CD4-positive, alpha-beta T cell treated with Interleukin-17A for 1 hour (primary cell): ENCODE measurements at regions not wholly inside any gene's neighbourhood (a gene's known extent, or its start where the extent isn't known, plus 50 kb on each side); places are given as distances from the start of the nearest gene placed in this dataset.
"Not testable (repeated sequence)": the region's sequence is repeated elsewhere in the genome, so short reads cannot be mapped to it uniquely, and the experiment has no call there.

Experiments used
- DNase-seq: peaks from one replicate; pipeline ENCODE4 v3.0.0-alpha.2; 2020

DNA sequence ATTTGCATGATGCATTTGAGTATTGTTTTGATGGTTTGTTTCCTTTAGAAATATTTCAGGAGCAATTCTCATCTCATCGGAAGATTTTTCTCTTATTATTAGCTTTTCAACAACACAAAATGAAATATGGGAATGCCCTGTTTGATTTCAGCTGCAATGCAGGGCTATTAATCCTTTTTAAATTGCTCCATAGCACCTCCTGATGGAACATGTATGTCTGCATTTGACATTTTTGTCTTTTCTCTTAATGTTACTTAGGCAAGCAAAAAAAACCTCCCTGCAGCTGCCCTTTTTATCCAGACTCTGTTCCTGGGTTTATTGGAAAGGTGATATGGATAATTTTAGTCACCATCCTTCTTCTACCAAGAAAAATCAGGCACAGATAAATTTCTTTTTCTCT lies 895.8 kb downstream of the RPS29 start:
- DNase-seq, result no peak

- no peak for DNase-seq
These were observed 899.5 kb downstream of the RPS29 start for GRCh38 chr14:48686650-48687049.

GRCh38 chr14:48672506-48672905 lies 913.7 kb downstream of the RPS29 start:
- DNase-seq, result no peak

DNA sequence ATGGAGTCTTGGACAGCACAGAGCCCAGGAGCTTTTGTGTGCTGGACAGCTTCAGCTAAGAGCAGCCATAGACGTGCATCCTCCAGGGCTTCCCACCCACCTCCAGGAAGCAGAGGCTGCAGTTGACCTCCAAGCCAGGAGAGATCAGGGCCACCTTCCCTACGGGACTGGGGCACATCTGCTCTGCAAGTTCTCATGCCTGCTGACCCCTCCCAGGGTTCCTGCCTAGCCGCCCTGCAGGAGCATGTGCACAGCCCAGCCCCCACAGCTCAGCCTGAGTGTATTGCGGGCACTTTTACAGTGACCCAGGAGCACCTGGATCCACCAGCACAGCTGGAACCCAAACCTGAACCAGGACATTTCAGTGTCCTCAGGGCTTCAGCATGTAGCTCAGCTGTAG lies 915.2 kb downstream of the RPS29 start:
- no peak for DNase-seq

- DNase-seq, result no peak
These were observed 920.9 kb downstream of the RPS29 start for GRCh38 chr14:48665077-48665784.

DNA sequence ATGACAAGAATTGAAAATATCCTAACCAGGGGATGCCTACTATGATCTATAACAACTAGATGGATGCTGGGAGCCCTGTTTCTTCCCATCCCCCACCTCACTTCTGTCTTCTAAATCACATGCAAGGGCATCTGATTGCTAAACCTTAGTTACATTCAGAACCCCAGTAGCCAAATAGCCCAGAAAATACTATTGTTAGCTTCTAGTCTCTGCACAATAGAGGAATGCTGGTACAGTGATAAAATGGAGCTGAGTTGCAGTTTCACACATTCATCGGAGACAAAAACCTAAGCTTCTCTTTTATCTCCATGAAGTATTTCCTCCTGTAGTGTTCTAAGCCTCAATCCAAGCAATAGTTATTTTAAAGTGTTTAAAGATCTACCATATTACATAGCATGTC lies 942.9 kb downstream of the RPS29 start:
- DNase-seq, result no peak

DNA sequence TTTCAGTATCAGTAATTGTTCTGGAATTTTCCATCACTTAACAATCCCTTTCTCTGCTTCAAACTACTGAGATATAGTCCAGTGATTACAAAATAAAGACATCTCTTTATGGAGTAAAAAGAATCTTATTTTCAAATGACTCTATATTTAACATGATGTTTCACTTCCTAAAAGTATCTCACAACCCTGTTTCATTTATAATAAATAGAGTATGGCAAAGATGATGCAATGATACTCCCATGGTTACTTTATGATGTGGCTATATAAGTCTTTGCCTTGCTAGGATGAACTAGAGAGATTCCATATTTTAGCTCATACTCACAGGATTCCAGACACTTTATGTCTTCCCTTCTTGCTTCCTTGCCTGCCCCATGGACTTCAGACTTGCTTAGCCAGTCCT lies 953.5 kb upstream of the MDGA2 start:
- no peak for DNase-seq

DNA sequence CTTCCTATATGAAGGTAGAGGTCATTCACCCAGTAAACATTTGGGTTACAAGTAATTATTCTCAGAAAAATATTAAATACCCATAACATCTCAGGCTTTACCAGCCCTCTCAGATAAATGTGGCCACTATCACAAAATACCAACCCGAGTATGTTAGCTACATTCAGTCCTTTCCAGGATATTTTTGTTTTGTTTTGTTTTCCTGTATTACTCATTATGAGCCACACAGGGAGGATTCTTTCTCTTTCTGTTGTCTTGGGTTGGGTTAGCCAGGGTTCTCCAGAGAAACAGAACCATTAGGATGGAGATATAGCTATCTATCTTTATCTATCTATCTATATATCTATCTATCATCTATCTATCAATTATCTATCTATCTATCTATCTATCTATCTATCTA lies 947.6 kb upstream of the MDGA2 start:
- DNase-seq, result no peak

GRCh38 chr14:48618057-48618456 lies 942.7 kb upstream of the MDGA2 start:
- DNase-seq, result no peak

DNA sequence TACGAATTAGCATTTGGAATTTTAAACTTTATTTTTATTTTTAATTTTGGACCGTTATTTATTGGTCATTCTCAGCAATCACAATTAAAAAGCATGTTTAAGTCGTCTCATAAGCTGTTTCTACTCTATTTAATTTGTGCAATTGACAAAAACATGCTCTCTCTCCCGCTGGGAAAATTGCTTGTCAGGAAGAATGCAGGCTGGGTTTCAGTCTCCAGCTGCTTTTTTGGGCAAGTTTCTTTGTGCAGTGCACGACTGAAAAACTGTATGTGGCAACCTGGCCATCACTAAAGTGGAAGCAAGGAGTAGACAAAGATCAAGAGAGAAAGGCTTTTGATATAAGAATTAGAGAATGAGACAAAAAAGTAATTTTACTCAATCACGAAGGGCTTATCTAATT lies 941.5 kb upstream of the MDGA2 start:
- DNase-seq, result no peak

- no peak for DNase-seq
These were observed 940.2 kb upstream of the MDGA2 start for GRCh38 chr14:48615618-48616017.

DNA sequence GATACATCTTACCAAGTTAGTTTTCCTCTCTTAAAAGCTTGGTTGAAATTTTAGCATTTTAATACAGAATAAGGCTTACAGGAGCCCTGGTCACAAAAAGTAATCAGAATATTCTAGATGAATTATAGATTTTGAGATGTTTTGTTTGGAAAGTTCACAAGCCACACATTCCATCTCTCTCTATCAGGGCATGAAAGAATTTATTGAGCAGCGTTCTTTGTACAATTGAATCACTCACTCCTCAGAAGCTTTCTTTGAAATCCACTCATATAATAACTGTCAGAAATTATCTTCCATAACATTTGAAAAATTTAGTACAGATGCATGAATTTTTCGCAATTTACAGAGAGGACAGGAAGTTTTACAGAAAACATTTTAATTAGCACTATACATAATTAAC lies 938.6 kb upstream of the MDGA2 start:
- no peak for DNase-seq

DNA sequence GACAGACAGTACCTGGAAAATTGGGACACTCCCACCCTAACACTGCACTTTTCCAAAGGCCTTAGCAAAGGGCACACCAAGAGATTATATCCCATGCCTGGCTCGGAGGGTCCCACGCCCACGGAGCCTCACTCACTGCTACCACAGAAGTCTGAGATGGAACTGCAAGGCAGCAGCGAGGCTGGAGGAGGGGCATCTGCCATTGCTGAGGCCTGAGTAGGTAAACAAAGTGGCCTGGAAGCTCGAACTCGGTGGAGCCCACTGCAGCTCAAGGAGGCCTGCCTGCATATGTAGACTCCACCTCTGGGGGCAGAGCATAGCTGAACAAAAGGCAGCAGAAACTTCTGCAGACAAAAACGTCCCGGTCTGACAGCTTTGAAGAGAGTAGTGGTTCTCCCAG lies 931.6 kb upstream of the MDGA2 start:
- DNase-seq, result not testable (repeated sequence)

DNA sequence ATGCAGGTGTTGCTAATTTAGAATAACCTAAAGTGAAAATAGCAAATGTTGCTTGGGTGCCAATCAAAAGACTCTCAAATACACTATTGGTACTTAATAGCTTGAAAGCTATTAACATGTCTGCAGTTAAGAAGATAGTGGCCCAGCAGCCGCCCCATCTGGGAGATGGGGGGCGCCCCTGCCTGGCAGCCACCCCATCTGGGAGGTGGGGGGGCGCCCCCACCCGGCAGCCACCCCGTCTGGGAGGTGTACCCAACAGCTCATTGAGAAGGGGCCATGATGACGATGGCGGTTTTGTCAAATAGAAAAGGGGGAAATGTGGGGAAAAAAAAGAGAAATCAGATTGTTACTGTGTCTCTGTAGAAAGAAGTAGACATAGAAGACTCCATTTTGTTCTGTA lies 923.1 kb upstream of the MDGA2 start:
- DNase-seq, result no peak

GRCh38 chr14:48586099-48586498 lies 910.7 kb upstream of the MDGA2 start:
- no peak for DNase-seq

GRCh38 chr14:48584031-48584430 lies 908.6 kb upstream of the MDGA2 start:
- DNase-seq, result no peak

GRCh38 chr14:48582938-48583337 lies 907.5 kb upstream of the MDGA2 start:
- no peak for DNase-seq

DNA sequence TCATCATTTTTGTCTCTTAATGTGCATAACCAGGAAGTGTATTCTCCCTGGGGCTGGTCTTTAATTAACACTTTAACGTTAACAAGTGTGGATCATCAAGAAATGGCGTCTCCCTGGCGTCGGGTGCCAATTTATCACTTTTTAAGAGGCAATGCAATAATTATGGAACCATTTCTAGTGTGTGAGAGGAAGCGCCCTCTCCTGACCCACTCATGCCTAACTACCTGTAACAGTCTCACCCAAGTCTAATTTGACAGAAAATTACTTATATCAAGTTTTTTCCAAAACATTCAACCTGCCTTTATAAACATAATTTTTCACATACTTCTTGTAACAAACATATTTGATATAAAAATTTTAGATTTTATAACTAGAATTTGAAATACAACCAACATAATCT lies 905.3 kb upstream of the MDGA2 start:
- DNase-seq, result no peak

DNA sequence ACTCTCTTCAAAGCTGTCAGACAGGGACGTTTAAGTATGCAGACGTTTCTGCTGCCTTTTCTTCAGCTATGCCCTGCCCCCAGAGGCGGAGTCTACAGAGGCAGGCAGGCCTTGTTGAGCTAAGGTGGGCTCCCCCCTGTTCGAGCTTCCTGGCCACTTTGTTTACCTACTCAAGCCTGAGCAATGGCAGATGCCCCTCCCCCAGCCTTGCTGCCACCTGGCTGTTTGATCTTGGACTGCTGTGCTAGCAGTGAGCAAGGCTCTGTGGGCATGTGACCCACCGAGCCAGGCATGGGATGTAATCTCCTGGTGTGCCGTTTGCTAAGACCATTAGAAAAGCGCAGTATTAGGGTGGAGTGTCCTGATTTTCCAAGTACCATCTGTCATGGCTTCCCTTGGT lies 900.4 kb upstream of the MDGA2 start:
- no peak for DNase-seq

- DNase-seq, result no peak
These were observed 893.3 kb upstream of the MDGA2 start for GRCh38 chr14:48568688-48569087.

DNA sequence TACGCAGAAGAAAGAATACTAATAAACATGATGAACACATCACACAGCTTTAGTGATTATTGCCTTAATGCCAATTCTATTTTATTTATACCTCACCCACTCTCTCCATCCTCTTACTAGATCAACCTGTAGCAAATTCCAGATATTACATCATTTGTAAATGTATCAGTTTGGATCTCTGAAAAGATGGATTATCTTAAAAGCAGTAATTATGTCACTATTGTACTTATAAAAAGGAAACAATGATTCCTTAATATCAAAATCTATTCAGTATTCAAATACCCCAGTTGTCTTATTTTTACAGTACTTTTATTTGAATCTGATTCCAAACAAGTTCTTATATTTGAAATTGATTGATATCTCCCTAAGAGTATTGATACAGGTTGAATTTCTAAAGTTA lies 892.8 kb upstream of the MDGA2 start:
- no peak for DNase-seq

- no peak for DNase-seq
These were observed 888.1 kb upstream of the MDGA2 start for GRCh38 chr14:48563489-48563888.

GRCh38 chr14:48561438-48561837 lies 886.0 kb upstream of the MDGA2 start:
- not testable (repeated sequence) for DNase-seq

DNA sequence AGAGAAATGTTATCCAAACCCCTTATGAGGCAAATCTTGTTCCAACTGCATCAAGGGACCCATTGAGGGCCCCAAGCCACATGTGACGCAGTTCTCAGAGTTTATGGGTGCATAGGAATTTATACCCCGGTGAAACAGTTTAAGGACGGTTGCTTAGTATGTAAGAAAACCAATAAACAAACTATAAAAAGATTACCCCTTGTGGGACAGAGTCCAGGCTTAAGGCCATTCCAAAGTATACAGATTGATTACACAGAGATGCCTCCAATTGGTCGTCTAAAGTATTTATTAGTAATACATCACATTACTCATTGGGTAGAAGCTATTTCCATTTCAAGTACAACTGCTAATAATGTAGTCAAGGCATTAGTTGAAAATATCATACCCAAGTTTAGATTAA lies 885.0 kb upstream of the MDGA2 start:
- no peak for DNase-seq

- DNase-seq, result no peak
These were observed 878.0 kb upstream of the MDGA2 start for GRCh38 chr14:48553443-48553842.

- DNase-seq, result no peak
These were observed 871.6 kb upstream of the MDGA2 start for GRCh38 chr14:48546996-48547395.
